ENCODE measurements at regions not wholly inside any gene's neighbourhood (a gene's known extent, or its start where the extent isn't known, plus 50 kb on each side); places are given as distances from the start of the nearest gene placed in this dataset.

GRCh38 chr5:40385544-40385943, 294.2 kb upstream of the PTGER4 start:
- Histone ChIP-seq H3K4me1 (peaks cover 0 to 33% (median 13%) of the 10 kb centered on the region in 4 donors), H3K27me3 (no peaks in the 10 kb centered on the region), H3K36me3 (no peaks in the 10 kb centered on the region), H3K4me3 (no peak overlapping the region), H3K9me3 (no peaks in the 10 kb centered on the region), H3K27ac (no peak overlapping the region)
- intact Hi-C loops (cut with DNase I) = no loop called here
- DNase-seq = no peak
- TF ChIP-seq POLR2A (IDR thresholded peaks at IDR 0.05) = no peak
- no peak for TF ChIP-seq EP300 (IDR thresholded peaks at IDR 0.05)
- no peak for TF ChIP-seq POLR2AphosphoS5 (IDR thresholded peaks at IDR 0.05)
- TF ChIP-seq, protein P1, sequence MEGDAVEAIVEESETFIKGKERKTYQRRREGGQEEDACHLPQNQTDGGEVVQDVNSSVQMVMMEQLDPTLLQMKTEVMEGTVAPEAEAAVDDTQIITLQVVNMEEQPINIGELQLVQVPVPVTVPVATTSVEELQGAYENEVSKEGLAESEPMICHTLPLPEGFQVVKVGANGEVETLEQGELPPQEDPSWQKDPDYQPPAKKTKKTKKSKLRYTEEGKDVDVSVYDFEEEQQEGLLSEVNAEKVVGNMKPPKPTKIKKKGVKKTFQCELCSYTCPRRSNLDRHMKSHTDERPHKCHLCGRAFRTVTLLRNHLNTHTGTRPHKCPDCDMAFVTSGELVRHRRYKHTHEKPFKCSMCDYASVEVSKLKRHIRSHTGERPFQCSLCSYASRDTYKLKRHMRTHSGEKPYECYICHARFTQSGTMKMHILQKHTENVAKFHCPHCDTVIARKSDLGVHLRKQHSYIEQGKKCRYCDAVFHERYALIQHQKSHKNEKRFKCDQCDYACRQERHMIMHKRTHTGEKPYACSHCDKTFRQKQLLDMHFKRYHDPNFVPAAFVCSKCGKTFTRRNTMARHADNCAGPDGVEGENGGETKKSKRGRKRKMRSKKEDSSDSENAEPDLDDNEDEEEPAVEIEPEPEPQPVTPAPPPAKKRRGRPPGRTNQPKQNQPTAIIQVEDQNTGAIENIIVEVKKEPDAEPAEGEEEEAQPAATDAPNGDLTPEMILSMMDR (IDR thresholded peaks at IDR 0.05) = no peak

- TF ChIP-seq, protein P1 (IDR thresholded peaks at IDR 0.05) = no peak
- no peak for TF ChIP-seq POLR2AphosphoS5 (IDR thresholded peaks at IDR 0.05)
- TF ChIP-seq EP300 (IDR thresholded peaks at IDR 0.05) = no peak
- TF ChIP-seq POLR2A (IDR thresholded peaks at IDR 0.05) = no peak
- 61 to 82% methylated on average over 3 of the region's 3 CpGs for WGBS, 2 donors
- no peaks in the 10 kb centered on the region for H3K36me3 ChIP-seq
- no peaks in the 10 kb centered on the region for H3K9me3 ChIP-seq
- H3K4me1 ChIP-seq = peaks cover 0 to 33% (median 13%) of the 10 kb centered on the region in 4 donors
- H3K27me3 ChIP-seq = no peaks in the 10 kb centered on the region
- no peak overlapping the region for H3K27ac ChIP-seq
- no peak for DNase-seq
- intact Hi-C loops (cut with DNase I) = no loop called here
- no peak overlapping the region for H3K4me3 ChIP-seq
Measured at GRCh38 chr5:40384782-40385390, 294.8 kb upstream of the PTGER4 start.

GRCh38 chr5:40383749-40384651, 295.7 kb upstream of the PTGER4 start:
- Histone ChIP-seq H3K27me3 (no peaks in the 10 kb centered on the region), H3K27ac (no peak overlapping the region), H3K4me1 (peaks cover 0 to 33% (median 13%) of the 10 kb centered on the region in 4 donors), H3K9me3 (no peaks in the 10 kb centered on the region), H3K36me3 (no peaks in the 10 kb centered on the region), H3K4me3 (no peak overlapping the region)
- DNase-seq = no peak
- TF ChIP-seq, protein P1 (IDR thresholded peaks at IDR 0.05) = no peak
- no peak for TF ChIP-seq POLR2A (IDR thresholded peaks at IDR 0.05)
- TF ChIP-seq EP300 (IDR thresholded peaks at IDR 0.05) = no peak
- TF ChIP-seq POLR2AphosphoS5 (IDR thresholded peaks at IDR 0.05) = no peak
- 67 to 82% methylated on average over 3 of the region's 3 CpGs for WGBS, 2 donors
- intact Hi-C loops (cut with DNase I) = no loop called here

GRCh38 chr5:40381676-40382363, 297.9 kb upstream of the PTGER4 start:
- TF ChIP-seq EP300 (IDR thresholded peaks at IDR 0.05) (no peak), POLR2A (IDR thresholded peaks at IDR 0.05) (no peak), POLR2AphosphoS5 (IDR thresholded peaks at IDR 0.05) (no peak)
- TF ChIP-seq, protein P1 (IDR thresholded peaks at IDR 0.05) = no peak
- no peaks in the 10 kb centered on the region for H3K27me3 ChIP-seq
- DNase-seq = no peak
- peaks cover 0 to 33% (median 13%) of the 10 kb centered on the region in 4 donors for H3K4me1 ChIP-seq
- WGBS, 2 donors = 61 to 80% methylated on average over 4 of the region's 4 CpGs
- H3K4me3 ChIP-seq = no peak overlapping the region
- H3K36me3 ChIP-seq = no peaks in the 10 kb centered on the region
- no peak overlapping the region for H3K27ac ChIP-seq
- intact Hi-C loops (cut with DNase I) = no loop called here
- H3K9me3 ChIP-seq = no peaks in the 10 kb centered on the region
